ENCODE measurements at regions not wholly inside any gene's neighbourhood (a gene's known extent, or its start where the extent isn't known, plus 50 kb on each side); places are given as distances from the start of the nearest gene placed in this dataset.

GRCh38 chr2:239597216-239597615 lies 196.4 kb upstream of the HDAC4 start:
- TF ChIP-seq RAD21 (IDR thresholded peaks at IDR 0.05), result no peak
- TF ChIP-seq CTCF (IDR thresholded peaks at IDR 0.05; ENCODE audit: low read depth, low read length, missing input control), result no peak
- no peak for TF ChIP-seq JUND (IDR thresholded peaks at IDR 0.05)
- TF ChIP-seq TAF1 (conservative IDR thresholded peaks at IDR 0.05), result no peak
- no peak for TF ChIP-seq YY1 (IDR thresholded peaks at IDR 0.05)
- TF ChIP-seq EGR1 (IDR thresholded peaks at IDR 0.05; ENCODE audit: low read depth in 2 of 2), result no peak
- TF ChIP-seq GABPA (IDR thresholded peaks at IDR 0.05 in 1 of 2, conservative IDR thresholded peaks at IDR 0.05 in 1 of 2), result no peak
- no peak for TF ChIP-seq FOXA1 (IDR thresholded peaks at IDR 0.05)
- no peak for TF ChIP-seq MAX (IDR thresholded peaks at IDR 0.05)

Data from liver (tissue), 3 donors.